HL-60/S4 (cell line): ENCODE measurements at regions not wholly inside any gene's neighbourhood (a gene's known extent, or its start where the extent isn't known, plus 50 kb on each side); places are given as distances from the start of the nearest gene placed in this dataset.
"Not testable (repeated sequence)": the region's sequence is repeated elsewhere in the genome, so short reads cannot be mapped to it uniquely, and the experiment has no call there.

Experiments used
- in situ Hi-C: fragments of 300-500 bp; cut with MboI; formaldehyde crosslinking; loops from 2 replicates; pipeline ENCODE4 v1.14.3; 2022; ENCODE audit warnings: low sequenced_read_pairs

DNA sequence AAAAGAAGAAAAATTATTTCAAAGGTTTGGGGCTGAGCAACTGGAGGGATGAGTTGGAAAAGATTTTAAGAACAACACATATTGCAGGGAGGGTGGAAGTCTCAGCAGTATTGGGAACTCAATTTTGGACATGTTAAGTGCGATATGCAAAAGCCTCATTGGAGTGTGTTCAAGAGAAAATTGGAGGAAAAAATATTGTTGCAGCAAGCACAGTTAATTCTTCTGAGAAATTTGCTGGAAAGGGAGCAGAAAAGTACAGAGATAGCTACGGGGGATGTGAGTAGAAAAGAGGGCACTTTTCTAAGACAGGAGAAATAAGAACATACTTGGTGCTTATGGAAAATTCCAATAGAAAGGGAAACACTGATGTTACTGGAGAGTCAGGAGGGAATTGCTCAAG lies 59.8 kb upstream of the MAGI2 start:
- in situ Hi-C loops = no loop called here

DNA sequence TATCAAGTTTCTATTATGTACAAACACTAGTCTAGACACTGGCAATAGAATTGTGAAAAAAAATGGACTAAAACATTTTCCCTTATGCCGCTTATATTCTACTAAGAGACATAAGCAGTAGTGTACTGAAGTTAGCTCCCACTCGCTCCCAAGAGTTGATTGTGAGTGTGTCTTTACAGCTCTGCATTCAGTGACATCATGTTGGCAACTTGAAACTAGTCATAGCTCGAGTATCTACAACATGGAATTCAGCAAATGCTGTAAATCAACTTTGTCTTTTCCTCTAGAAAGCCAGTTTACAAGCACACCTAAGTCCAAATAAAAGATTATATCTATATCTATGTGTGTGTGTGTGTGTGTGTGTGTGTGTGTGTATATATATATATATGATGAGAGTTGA lies 58.8 kb upstream of the MAGI2 start:
- in situ Hi-C loops = no loop called here

DNA sequence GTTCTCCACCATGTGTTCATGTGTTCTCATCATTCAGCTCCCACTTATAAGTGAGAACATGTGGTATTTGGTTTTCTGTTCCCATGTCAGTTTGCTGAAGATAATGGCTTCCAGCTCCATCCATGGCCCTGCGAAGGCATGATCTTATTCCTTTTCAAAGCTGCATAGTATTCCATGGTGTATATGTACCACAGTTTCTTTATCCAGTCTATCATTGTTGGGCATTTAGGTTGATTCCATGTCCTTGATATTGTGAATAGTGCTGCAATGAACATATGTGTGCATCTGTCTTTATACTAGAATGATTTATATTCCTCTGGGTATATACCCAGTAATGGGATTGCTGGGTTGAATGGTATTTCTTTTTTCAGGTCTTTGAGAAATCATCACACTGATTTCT lies 57.6 kb upstream of the MAGI2 start:
- in situ Hi-C loops = not testable (repeated sequence)

DNA sequence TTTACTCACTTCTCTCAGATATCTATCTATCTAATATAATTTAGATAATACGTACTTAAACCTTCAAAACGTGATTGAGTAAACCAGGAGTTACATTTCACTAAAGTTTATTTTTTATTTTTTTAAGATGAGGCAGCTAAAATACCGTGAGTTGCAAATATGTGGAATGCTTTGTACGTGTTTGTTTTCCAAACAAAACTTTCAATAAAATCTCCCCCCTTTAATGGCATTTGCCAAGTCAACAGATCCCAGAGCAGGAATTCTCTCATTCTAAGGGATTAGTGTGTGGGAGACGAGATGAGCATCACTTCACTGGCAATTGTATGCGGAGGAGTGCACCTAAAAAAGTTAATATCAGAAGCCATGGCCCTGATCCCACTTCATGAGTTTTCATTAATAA lies 53.7 kb upstream of the MAGI2 start:
- in situ Hi-C loops = no loop called here

DNA sequence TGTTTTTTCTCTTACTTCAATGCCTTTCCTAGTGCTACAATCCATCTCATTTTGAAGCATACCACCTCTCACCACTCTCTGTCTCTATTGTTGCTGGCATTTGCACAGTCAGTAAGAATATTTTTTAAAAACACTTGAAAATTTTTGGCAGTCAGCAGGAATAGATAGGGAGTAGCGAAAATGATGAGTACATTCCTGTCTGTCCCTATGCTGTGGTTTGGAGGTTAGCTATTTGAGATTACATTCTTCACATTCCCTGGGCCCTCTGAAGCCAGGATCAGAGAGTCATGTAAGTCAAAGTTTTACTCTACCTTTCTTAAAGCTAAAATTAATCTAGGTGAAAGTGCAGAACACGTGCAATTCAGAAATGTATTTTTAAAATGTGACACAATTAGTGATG lies 53.0 kb upstream of the MAGI2 start:
- in situ Hi-C loops = no loop called here

DNA sequence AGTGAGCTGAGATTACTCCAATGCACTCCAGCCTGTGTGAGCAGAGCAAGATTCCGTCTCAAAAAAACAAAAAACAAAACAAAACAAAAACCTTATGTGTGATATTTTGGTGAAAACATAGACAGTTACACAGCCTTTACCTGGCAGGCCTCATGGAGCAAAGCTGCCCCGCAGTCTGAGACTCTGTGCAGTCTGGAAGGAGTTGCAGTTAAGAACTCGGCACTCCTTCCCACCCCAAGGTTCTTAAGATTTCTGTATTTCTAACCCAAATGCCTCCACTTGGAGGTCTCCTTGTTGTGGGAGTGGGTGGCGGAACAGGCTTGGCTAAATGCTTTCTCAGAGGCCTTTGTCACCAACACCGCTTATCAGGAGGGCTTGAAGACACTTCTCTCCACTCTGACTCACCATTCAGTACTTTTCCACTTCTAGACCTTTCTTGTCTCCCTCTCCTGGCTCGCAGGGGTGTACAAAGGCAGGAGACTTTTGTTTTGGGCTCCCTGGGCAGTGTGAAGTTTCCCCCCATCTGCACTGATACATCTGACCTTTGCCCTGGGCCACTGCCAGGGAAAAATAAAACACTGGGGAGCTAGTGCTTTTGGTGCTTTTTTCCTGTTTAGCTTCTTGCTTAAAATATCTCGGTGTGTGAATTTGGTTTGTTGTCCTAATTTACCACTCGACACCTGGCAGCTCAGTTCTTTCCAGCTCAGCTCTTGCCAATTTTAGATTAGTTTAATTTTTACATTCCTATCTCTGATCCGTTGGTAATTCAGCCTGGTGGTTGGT lies 51.3 kb upstream of the MAGI2 start:
- in situ Hi-C loops = no loop called here
